GM20000 (cell line): ENCODE measurements at regions not wholly inside any gene's neighbourhood (a gene's known extent, or its start where the extent isn't known, plus 50 kb on each side); places are given as distances from the start of the nearest gene placed in this dataset.

Source experiments
- DNase-seq: peaks from one replicate; pipeline ENCODE4 v3.0.0; 2012; ENCODE audit warnings: low spot score
- TF ChIP-seq, protein P1 (sequence below): IDR thresholded peaks from 2 replicates; pipeline ENCODE4 v1.5.1; 2012; ENCODE audit warnings: mild to moderate bottlenecking, control low read depth; ENCODE audit errors: extremely low read depth, missing control alignments

DNA sequence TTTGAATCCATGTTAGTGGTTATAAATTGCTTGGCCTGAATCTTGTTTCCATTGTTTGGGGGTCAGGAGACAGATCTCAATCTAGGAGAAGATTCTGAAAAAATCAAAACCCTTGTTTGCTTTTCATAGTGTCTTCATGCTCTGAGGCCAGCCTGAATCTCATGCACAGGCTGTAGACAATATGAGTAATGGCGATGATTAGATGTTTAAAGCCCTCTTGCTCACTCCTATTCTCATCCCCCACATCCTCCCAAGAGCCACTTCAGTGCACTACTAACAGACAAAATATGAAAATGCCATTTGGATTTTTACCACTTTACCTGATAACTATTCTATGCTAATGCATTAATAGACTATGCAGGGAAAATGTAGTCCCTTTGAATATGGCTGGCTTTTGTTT is 129.4 kb downstream of the NUDT12 start:
- TF ChIP-seq, protein P1, sequence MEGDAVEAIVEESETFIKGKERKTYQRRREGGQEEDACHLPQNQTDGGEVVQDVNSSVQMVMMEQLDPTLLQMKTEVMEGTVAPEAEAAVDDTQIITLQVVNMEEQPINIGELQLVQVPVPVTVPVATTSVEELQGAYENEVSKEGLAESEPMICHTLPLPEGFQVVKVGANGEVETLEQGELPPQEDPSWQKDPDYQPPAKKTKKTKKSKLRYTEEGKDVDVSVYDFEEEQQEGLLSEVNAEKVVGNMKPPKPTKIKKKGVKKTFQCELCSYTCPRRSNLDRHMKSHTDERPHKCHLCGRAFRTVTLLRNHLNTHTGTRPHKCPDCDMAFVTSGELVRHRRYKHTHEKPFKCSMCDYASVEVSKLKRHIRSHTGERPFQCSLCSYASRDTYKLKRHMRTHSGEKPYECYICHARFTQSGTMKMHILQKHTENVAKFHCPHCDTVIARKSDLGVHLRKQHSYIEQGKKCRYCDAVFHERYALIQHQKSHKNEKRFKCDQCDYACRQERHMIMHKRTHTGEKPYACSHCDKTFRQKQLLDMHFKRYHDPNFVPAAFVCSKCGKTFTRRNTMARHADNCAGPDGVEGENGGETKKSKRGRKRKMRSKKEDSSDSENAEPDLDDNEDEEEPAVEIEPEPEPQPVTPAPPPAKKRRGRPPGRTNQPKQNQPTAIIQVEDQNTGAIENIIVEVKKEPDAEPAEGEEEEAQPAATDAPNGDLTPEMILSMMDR: no peak
- no peak for DNase-seq

DNA sequence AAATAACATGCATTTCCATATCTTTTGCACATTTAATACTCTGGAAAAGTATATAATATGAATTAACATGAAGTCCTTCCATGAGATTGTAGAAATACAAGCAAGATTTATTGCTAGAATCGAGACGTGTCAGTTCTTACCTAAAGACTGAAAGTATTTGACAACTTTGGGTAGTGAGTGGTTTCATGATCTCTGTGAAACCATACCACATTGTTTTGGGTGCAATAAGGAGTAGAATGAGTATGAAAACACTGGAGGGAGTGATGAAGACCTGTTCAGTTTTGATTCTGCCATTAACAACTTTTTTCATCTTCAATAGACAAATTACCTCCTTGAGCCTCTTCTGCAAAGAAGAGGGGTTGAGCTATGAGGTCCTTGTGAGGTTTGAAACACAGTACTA is 133.7 kb downstream of the NUDT12 start:
- no peak for DNase-seq
- TF ChIP-seq, protein P1: no peak

DNA sequence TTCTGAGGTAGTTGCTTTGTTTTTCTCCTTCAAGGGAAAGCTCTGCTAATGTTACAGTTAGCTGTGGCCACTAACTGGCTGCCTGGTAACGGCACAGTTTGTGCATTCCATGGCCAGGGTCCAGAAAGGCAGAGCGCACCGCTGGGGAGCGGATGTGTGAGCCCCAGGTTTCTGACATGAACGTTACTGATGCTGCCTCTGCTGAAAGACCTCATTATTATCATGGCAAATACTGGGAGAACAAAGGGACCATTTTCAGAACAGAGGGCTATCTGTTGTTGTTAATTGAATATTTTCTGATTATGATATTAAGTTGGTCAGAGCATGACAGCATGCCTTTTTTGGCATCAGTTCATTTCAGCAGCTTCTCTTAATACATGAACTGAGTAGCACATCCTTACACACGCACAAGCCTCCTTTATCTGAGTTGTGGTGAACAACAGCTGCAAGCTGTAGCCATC is 134.1 kb downstream of the NUDT12 start:
- DNase-seq: no peak
- TF ChIP-seq, protein P1: no peak

DNA sequence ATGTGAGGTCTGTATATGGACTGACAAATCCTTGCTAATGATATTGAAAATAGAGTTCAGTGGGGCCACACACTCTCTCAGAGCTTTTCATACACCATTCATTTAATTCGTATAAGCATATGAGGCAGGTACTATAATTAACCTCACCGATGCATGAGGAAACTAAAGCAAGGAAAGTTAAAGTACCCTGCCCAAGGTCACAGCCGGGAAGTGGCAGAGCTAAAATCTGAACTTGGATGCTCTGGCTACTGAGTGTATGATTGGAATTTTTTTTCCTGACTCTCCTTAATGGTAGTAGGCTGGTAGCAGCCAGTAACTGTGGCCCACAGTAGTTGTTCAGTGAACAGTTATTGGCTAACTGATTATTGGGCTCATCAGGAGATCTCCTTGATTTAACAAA is 135.3 kb downstream of the NUDT12 start:
- TF ChIP-seq, protein P1: no peak
- no peak for DNase-seq

DNA sequence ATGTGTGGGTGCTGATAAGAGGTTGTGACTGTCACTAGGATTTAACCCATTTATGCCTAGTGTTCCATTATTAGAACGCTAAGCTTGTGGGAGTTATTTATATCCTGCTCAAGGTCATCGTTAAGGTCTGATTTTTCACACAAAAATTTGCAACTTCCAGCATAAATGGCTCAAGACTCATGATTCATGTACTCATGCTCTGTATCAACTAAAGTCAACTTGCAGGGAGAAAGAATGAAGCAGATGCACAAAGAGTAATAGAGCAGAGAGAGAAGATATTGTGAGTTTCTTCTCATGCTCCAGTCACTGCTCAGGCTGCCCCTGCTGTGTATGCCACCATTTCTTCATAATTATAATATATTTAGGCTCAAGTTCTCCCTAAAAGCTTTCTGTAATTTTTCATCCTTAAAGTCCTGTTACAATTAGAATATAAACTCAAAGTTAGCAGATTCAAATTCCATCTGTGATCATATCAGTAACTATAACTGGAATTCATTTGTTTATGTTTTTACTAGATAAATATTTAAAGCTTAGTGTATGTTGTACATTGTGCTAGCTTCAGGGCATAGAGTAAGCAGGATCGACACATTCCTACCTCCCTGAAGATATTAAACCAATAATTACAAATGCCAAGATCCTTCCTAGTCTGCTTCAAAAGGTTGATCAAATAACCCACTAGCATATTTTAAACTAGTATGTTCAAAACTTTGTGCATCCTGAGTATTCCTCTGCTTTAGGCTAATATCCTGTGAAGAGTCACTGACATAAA is 136.7 kb downstream of the NUDT12 start:
- no peak for DNase-seq
- TF ChIP-seq, protein P1: no peak

DNA sequence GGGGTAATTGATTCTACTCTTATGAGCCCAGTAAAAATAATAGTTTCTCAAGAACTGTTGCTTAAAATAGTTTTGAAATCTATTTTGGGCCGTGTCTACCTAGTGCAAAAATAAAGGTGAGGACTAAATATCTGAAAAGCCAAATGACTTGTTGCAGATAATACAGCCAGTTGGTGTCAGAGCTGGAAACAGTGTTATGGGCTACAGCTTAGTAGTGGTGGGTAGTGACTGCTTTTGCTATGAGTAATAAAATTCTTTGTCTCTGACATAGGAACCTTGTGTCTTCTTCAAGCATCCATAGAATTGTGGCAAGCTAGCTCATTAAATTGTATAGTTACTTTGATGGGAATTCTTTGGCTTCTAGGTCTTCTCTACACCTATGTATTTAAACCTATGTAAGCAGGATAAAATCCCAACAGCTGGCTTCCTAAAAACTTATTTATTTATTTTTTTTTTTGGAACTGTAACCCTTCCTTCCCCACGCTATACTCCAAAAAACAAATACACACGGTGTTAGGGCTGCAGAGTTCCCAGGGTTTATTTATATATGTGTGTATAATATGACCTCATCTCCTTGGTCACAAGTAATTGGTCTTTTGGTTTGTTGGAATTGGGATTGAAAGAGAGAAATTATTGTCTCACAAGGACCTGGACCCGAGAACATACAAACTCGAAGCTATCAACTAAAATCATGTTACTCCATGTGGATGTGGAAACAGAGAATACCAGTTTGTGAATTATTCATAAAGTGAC is 138.0 kb downstream of the NUDT12 start:
- TF ChIP-seq, protein P1: no peak
- DNase-seq: no peak

DNA sequence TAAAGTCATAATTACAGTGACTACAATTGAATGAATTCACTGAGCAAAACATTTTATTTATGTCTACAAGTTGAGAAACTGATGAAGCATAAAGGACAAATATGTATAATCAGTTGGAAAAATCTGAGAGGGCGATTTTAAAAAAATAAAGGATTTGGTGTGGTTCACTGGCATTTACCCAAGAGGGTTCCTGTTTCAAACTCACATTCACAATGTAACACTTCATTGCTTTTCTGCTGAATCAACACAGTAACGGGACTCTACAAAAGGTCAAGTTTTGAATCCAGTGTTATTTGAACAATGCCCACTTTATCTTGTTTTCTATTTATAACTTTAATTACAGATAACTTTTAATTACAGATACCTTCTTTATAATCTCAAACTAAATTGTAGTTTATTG is 138.6 kb downstream of the NUDT12 start:
- TF ChIP-seq, protein P1: no peak
- no peak for DNase-seq
